ENCODE measurements at regions not wholly inside any gene's neighbourhood (a gene's known extent, or its start where the extent isn't known, plus 50 kb on each side); places are given as distances from the start of the nearest gene placed in this dataset.

- TF ChIP-seq TP53 (CRISPR knock-in tag; IDR thresholded peaks at IDR 0.05) (no peak), FOSL2 (IDR thresholded peaks at IDR 0.05) (no peak), FOSL2 (CRISPR knock-in tag; IDR thresholded peaks at IDR 0.05) (no peak), RNF2 (IDR thresholded peaks at IDR 0.05; ENCODE audit: borderline replicate concordance, low read depth) (no peak), KDM1A (IDR thresholded peaks at IDR 0.05; ENCODE audit: low read depth) (no peak), HMGXB4 (CRISPR knock-in tag; IDR thresholded peaks at IDR 0.05; ENCODE audit: borderline replicate concordance) (no peak), BCL3 (IDR thresholded peaks at IDR 0.05) (no peak), HES2 (IDR thresholded peaks at IDR 0.05) (no peak), ZFP36 (IDR thresholded peaks at IDR 0.05; ENCODE audit: borderline replicate concordance, partially characterized antibody) (no peak), NPAS2 (CRISPR knock-in tag; IDR thresholded peaks at IDR 0.05; ENCODE audit: borderline replicate concordance) (no peak), ATOH8 (CRISPR knock-in tag; IDR thresholded peaks at IDR 0.05; ENCODE audit: low read depth) (no peak), RCOR1 (IDR thresholded peaks at IDR 0.05; ENCODE audit: low read depth, low read length) (no peak), CHD2 (IDR thresholded peaks at IDR 0.05; ENCODE audit: low read length, partially characterized antibody) (no peak), JUNB (IDR thresholded peaks at IDR 0.05) (no peak), NR3C1 (IDR thresholded peaks at IDR 0.05) (no peak), POLR2AphosphoS2 (conservative IDR thresholded peaks at IDR 0.05; ENCODE audit: low read length) (no peak), ESRRA (IDR thresholded peaks at IDR 0.05; ENCODE audit: borderline replicate concordance, low read length) (no peak), FOXS1 (CRISPR knock-in tag; IDR thresholded peaks at IDR 0.05) (no peak), PBX3 (IDR thresholded peaks at IDR 0.05) (no peak), HOXB13 (CRISPR knock-in tag; IDR thresholded peaks at IDR 0.05; ENCODE audit: low read depth) (no peak)
- H3K9me3 ChIP-seq, result no peaks in the 10 kb centered on the region
- H3K4me1 ChIP-seq, result peaks cover 7% of the 10 kb centered on the region; the same call in 1 of the 3 replicates
- WGBS (ENCODE audit: missing lambda C conversion rate), result 63% methylated on average over 4 of the region's 4 CpGs
- H3K4me2 ChIP-seq, result no peak overlapping the region
- ATAC-seq, result no peak
- ChIA-PET CTCF (interaction anchor here (1.2 to 2.1 kb wide), 8 partner anchors 9 to 339 kb away, joined by 3 to 7 read pairs (median 4); no protein-coding TSS in a partner anchor), POLR2A (no interaction called here)
- no peak overlapping the region for H3K27ac ChIP-seq
- DNase-seq (ENCODE audit: low read depth in 1 of 2, low spot score in 1 of 2), result no peak
- H3K4me3 ChIP-seq, result no peak overlapping the region
- FAIRE-seq, result no peak
Observed at GRCh38 chr11:92885600-92885999, 83.9 kb upstream of the MTNR1B start.

GRCh38 chr11:92886243-92886905 is 83.1 kb upstream of the MTNR1B start:
- no peak overlapping the region for H3K27ac ChIP-seq
- WGBS (ENCODE audit: missing lambda C conversion rate), result 10% methylated on average over 4 of the region's 4 CpGs
- ATAC-seq (peak; percentile 93), FAIRE-seq (no peak), DNase-seq (ENCODE audit: low read depth in 1 of 2, low spot score in 1 of 2) (peak; percentile 38 to 59)
- CTCF ChIA-PET, result interaction anchor here (0.6 to 2.1 kb wide), 16 partner anchors 10 to 1960 kb away, joined by 3 to 7 read pairs (median 3); no protein-coding TSS in a partner anchor
- peaks cover 7% of the 10 kb centered on the region; the same call in 1 of the 3 replicates for H3K4me1 ChIP-seq
- POLR2A ChIA-PET, result no interaction called here
- H3K9me3 ChIP-seq, result no peaks in the 10 kb centered on the region
- H3K4me2 ChIP-seq, result no peak overlapping the region
- no peak overlapping the region for H3K4me3 ChIP-seq
- TF ChIP-seq EP300 (IDR thresholded peaks at IDR 0.05) (no peak), RFX5 (IDR thresholded peaks at IDR 0.05) (no peak), E2F6 (IDR thresholded peaks at IDR 0.05; ENCODE audit: borderline replicate concordance, low read depth) (no peak), ZNF302 (CRISPR knock-in tag; IDR thresholded peaks at IDR 0.05) (no peak), REST (IDR thresholded peaks at IDR 0.05) (no peak), TFCP2L1 (CRISPR knock-in tag; IDR thresholded peaks at IDR 0.05) (no peak), ELK1 (IDR thresholded peaks at IDR 0.05; ENCODE audit: low read depth, low read length) (no peak)
